GM19351 (cell line): ENCODE measurements at regions not wholly inside any gene's neighbourhood (a gene's known extent, or its start where the extent isn't known, plus 50 kb on each side); places are given as distances from the start of the nearest gene placed in this dataset.

Experiments
- ATAC-seq: cut with Tn5 transposase; IDR thresholded peaks from one replicate; pipeline ENCODE4 v1.9.1; 2021; ENCODE audit warnings: mild to moderate bottlenecking, moderate library complexity; ENCODE audit not compliant: unreplicated experiment

GRCh38 chr12:98449584-98449983 lies 65.8 kb upstream of the TMPO start:
- ATAC-seq, result no peak

- ATAC-seq, result no peak
These were observed 62.3 kb upstream of the TMPO start for GRCh38 chr12:98453070-98453469.

- ATAC-seq, result no peak
These were observed 61.9 kb upstream of the TMPO start for GRCh38 chr12:98453492-98453891.

- no peak for ATAC-seq
These were observed 59.3 kb upstream of the TMPO start for GRCh38 chr12:98456041-98456440.

- no peak for ATAC-seq
These were observed 58.5 kb upstream of the TMPO start for GRCh38 chr12:98456576-98457573.

- ATAC-seq, result no peak
These were observed 51.2 kb upstream of the TMPO start for GRCh38 chr12:98464190-98464589.

- ATAC-seq, result no peak
These were observed 49.9 kb upstream of the TMPO start for GRCh38 chr12:98465505-98465904.
